NCI-H2227 treated with DMSO at 0.1 percent for 48 hours (cell line): ENCODE measurements at regions not wholly inside any gene's neighbourhood (a gene's known extent, or its start where the extent isn't known, plus 50 kb on each side); places are given as distances from the start of the nearest gene placed in this dataset.
"Not testable (repeated sequence)": the region's sequence is repeated elsewhere in the genome, so short reads cannot be mapped to it uniquely, and the experiment has no call there.

Experiments used
- DNase-seq: peaks from one replicate; lab custom pipeline; 2025; lab: John Stamatoyannopoulos, UW

DNA sequence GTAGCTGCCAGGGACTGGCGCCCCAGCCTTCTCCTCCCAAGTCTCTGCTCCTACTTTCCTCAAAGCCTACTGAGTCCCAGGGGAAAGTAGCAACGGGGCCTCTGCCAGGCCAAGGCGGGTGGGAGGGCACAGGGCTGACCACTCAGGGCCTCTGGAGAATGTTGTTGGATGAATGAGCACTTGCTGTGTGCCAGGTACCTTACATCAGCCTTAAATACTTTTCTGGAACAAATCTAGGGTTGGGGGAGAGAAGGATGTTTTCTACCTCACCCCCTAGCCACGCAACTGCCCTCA lies 119.3 kb upstream of the ZBTB40 start:
- DNase-seq = no peak

DNA sequence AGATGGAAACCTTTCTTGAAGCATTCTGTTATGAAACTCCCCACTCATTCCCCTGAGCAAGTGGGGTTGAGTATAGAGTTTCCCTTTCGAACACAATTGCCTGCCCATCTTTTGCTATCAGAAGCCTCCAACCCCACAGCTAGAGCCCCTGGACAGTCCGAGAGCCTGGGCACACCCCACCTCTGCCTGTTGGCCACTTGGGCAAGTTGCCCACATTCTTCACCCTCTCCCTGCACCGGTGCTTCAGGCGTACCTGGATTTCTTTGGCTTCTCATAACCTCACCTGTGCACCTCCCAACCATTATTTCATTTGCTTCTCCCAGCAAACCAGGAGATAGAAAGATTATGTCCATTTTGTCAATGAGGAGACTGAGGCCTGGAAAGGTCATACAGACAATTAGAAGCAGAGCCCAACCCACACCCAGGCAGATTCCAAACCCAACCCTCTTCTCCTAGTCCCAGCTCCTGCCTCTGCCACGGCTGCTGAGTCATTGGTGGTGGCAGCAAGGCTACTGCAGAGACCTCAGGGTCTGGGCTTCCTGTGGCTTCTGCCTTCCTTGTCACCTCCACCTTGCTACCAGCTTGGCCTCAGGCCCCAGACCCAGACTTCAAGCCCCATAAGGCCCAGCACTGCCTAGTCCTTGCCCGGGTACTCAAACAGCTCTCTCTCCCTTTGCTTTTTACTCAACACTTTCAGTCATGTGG lies 118.7 kb upstream of the ZBTB40 start:
- DNase-seq = no peak

DNA sequence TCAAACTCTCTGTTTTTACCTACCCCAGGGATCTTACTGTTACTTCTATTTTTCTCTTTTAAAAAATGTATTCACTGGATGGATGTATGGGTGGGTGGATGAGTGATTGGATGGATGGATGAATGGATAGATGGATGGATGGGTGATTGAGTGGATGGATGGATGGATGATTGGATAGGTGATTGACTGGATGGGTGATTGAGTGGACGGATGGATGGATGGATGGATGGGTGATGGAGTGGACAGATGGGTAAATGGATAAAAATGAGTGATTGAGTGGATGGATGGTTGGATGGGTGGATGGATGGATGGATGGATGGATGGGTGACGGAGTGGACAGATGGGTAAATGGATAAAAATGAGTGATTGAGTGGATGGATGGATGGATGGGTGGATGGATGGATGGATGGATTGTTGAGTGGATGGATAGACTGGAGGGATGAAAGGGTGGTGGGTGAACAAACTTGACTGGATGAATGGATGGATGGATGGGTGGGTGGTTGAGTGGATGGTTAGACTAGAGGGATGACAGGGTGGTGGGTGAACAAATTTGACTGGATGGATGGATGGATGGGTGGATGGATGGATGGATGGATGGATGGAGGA lies 118.0 kb upstream of the ZBTB40 start:
- no peak for DNase-seq

DNA sequence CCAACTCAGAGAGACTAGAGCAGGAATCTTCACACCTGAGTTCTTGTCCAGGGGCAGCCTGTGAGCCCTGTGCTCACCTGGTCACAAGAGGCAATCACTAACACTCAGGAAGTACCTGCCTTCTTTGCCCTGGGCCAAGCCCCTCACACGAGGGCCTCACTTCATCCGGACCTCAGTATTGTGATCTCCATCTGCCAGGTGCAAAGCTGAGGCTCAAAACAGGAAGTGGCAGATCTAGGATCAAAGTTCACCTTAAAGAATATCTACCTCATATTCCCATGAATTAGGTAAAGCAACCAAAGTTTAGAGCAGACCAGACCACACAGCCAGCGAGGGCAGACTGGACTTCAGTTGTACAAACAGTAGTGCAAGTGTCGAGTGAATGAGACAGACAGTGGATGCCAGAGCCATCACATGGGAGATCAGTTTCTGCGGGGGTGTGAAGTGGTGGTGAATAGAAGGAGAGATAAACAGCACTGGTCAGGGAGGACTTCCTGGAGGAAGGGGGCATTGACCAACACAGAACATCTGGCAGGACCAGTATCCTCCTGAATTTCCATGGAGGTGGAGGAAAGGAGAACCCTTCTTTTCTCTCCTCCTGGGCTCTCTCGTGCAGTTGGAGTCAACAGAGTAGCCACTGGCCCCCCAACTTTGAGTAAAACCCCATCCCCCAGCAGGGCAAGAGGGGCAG lies 116.6 kb upstream of the ZBTB40 start:
- no peak for DNase-seq

DNA sequence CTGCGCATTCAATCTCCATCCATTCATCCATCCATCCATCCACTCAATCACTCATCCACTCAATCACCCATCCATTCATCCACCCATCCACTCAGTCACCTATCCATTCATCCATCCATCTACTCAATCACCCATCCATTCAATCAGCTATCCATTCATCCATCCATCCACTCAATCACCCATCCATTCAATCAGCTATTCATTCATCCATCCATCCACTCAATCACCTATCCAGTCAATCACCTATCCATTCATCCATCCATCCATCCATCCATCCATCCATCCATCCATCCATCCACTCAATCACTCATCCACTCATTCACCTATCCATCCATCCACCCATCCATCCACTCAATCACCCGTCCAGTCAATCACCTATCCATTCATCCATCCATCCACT lies 115.4 kb upstream of the ZBTB40 start:
- DNase-seq = not testable (repeated sequence)

DNA sequence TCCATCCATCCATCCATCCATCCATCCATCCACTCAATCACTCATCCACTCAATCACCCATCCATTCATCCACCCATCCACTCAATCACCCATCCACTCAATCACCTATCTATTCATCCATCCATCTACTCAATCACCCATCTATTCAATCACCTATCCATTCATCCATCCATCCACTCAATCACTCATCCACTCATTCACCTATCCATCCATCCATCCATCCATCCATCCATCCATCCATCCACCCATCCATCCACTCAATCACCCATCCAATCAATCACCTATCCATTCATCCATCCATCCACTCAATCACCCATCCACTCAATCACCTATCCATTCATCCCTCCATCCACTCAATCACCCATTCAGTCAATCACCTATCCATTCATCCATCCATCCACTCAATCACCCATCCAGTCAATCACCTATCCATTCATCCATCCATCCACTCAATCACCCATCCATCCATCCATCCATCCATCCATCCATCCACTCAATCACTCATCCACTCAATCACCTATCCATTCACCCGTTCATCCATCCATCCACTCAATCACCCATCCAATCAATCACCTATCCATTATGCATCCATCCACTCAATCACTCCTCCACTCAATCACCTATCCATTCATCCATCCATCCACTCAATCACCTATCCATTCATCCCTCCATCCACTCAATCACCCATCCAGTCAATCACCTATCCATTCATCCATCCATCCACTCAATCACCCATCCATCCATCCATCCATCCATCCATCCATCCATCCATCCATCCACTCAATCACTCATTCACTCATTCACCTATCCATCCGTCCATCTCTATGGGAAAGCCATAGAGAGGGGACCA lies 114.7 kb upstream of the ZBTB40 start:
- DNase-seq = not testable (repeated sequence)

DNA sequence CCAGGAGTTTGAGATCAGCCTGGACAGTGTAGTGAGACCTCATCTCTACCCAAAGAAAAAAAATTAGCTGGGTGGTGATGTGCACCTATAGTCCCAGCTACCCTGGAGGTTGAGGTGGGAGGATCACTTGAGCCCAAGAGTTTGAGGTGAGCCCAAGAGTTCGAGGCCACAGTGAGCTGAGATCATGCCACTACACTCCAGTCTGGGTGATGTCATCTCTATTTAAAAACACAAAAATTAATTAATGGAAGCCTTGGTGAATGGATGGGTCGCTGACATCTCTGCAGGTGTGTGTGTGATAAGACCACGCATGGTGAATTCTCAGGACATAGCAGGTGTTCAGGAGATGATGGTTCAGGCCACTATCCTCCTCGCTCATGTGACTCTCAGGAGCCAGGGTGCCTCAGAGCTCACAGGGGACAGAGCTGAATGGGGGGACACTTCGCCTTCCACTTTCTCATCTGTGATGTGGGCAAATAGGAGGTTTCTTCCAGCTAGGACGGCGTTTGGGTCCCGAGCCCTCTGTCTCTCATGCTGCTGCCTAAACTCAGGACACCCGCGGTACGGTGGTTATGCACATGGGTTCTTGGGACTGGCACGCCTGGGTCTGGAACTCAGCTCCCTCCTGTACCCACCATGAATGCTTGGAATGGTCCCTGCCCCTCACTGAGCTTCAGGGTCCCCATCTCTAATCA lies 113.4 kb upstream of the ZBTB40 start:
- no peak for DNase-seq

DNA sequence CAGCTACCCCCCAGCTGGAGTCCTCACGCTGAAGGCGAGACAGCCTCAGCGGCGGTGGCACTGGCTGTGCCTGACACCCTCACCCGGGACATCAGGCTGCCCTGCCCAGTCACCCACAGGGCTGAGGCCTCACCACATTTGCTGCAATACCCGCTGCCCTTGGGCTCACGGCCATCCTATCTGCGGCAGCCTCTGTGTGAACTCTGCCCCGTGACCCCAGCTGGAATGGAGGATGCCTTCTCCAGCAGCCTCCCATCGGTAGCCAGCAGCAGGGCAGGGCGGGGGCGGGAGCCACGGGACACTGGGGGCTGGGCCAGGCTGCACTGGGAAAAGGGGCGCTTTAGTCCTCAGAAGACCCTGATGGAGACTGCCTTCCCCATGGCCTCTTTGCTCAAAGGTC lies 112.4 kb upstream of the ZBTB40 start:
- no peak for DNase-seq

DNA sequence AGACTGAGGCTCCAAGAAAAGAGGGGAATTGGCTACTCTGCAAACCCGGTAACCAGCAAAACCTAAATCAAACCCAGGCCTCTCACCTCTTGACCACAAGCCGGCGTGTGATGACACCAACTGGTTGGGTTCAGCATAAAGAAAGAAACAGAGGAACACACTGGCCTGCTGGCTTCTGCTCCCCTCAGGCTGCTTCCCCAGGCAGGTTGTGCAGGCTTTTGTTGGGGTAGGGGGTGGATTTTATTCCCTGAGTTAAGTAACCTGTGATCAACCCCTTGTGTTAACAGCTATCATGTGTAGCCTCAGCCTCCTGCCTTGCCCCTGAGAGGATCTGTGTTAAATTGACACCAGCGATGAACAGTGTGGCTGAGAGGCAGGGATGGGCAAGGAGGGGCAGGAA lies 111.6 kb upstream of the ZBTB40 start:
- DNase-seq = no peak

DNA sequence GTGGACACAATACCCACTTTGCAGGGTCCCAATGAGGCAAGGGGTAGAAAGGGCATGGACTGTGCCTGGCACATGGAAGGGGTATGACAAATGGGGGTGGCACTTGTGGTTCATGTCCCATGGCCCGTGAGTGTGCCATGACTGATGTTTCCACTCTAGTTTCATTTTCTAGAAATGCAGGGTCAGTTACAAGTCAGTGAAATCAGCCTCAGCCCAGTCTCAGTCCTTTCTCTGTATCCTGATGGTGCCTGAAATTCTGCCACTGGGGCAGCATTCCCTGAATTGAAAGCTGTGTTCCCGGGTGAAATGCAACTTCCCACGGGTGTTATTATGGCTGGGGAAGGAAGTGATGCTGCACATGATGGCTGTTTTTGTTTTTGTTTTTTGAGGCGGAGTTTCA lies 110.8 kb upstream of the ZBTB40 start:
- DNase-seq = no peak

DNA sequence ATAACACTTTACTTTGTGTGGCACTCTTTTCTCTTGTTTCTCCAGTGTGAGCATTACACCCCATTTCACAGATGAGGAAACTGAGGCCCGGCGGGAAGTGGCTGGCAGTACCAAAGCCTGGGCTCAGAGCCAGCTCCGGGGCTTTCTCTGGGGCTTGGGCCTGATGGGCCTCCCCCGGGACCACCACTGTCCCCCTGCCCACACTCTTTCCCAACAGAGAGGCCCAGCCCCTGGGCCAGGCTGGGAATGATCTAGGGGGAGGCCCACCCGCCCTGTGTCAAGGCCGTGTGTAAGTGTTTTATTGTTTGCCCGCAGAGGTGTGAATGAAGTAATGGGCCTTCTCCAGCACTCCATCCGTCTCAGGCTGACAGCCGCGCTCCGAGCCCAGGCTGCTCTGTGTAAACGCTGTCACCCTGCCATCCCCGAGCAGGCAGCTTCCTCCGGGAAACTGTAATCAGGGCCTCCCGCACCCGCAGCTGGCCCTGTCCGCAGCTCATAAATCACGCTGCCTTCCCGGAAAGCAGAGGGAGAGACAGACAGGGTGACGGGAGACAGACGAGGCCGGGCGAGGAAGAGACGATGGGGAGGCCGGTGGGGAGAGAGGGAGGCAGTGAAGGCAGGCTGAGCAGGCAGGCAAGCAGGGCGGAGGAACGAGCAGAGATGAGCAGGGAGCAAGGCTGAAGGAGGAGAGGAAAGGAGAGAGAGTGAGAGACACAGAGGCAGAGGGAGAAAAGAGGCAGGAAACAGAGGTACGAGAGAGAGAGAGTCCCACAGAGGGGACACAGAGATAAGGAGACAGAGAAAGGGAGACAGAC lies 109.7 kb upstream of the ZBTB40 start:
- peak; percentile 61 for DNase-seq

DNA sequence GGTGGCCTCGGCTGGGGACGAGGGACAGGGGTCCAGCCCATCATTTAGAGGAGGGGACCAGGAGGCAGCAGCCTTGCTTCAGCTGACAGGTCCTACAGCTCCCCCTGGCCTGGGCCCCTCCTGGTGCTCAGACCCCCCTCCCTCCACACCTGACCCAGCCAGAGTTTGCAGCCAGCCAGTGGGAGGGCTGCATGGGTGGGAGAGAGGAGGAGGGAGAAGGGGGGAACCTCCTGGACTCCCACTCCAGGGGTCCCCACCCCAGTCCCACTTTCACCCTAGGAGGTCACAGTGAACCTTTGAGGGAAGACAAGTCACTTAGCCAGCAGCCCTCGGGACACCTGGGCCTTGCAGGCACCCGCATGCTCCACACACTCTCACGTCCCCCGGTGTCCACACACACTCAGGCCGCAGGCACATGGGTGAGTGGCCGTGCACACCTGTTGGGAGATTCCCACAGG lies 108.9 kb upstream of the ZBTB40 start:
- DNase-seq = no peak

DNA sequence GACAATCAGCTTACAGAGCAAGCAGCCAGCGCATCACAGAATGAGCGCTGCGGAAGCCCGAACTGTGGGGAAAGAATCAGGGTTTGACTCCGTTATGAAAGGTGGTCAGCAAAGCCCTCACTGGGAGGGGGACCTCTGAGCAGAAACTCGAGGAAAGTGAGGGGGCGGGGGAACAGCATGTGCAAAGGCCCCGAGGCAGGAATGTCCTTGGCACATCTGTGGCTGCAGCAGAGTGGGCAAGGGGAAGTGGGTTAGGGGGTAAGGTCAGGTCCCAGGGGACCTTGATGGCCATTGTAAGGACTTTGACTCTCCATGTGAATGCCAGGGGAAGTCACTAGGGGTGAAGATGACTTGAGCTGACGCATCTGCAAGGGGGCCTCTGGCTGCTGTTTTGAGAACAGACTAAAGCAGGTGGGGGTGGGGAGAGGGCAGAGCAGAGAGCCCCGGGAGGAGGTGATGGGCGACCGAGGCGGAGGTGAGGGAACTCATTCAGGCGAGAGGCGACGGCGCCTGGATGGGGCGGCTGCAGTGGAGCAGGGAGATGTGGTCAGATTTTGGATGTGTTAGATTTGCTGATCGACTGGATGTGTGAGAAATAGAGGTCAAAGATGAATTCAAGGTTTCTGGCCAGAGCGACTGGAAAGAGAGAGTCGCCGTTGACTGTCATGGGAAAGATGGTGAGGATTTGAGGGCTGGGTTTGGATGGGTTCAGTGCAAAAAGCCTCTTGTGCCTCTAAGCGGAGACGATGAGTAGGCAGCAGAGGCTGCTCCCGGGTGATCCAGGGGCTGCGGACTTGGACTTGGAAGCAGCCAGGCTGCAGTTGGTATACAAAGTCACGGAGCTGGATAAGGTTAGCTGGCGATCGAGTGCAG lies 108.0 kb upstream of the ZBTB40 start:
- no peak for DNase-seq

DNA sequence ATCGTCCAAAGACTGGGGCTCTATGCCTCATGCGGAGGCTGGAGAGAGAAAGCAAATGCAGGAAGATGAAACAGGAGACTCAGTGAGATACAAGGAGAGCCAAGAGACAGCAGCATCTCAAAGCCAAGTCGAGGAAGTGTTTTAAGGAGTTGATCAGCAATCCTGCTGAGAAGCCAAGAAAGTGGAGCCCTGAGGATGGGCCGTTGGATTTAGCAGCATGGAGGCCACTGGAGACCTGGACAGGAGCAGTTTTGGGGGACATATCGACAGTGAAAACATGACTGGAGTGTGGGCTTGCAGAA lies 107.4 kb upstream of the ZBTB40 start:
- no peak for DNase-seq

DNA sequence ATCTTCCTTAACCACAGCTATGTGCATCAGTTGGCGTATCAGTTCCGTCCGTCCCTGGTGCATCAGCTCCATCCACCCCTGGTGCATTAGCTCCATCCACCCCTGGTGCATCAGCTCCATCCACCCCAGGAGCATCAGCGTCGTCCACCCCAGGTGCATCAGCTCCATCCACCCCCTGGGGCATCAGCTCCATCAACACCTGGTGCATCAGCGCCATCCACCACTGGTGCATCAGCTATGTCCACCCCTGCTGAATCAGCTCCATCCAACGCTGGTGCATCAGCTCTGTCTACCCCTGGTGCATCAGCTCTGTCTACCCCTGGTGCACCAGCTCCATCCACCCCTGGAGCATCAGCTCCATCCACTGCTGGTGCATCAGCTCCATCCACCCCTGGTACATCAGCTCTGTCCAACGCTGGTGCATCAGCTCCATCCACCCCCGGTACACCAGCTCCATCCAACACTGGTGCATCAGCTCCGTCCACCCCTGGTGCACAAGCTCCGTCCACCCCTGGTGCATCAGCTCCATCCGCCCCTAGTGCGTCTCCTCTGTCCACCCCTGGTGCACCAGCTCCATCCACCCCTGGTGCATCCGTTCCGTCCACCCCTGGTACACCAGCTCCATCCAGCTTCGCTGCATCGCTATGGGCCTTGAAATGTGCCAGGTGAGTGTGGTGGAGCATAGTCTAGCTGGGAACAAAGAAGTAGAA lies 106.6 kb upstream of the ZBTB40 start:
- no peak for DNase-seq

DNA sequence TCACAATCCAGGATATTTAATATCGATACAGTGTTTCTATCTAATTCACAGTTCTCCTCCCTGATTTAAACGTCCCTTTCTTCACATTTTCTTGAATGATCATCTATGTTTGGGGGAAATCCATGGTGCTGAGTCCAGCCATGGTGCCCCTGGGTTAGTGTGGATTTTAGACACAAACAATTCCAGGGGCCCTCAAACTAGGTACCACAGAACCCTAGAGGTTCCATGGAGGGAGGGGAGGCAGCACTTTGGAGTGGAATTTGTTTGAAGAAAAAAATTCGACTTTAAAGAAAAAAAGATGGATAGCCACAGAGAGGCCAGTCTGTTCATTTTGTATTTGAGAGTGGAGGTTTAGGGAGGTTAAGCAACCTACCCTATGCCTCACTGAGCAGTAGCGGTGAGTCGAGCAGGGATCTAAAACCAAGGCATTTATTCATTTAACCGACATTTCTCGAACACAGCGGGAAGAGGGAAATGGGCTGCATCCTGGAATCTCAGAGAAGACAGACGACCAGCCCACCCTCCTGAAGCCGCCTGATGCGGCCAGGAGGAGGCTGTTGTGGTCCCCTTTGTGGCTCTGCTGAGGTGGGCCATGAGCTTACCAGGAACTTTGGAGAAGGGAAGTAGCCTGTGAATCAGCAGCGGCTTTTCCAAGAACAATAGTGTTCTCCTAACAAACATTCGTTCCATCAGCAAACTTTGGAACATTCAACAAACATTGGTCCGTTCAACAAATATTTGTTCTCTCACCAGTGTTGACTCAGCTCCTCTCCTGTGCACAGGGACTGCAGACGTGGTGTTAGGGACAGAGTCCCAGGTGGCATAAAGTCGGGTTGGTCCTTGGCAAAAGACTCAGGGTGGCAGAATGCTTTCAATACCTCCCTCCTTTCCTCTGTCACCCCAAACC lies 103.5 kb upstream of the ZBTB40 start:
- no peak for DNase-seq

DNA sequence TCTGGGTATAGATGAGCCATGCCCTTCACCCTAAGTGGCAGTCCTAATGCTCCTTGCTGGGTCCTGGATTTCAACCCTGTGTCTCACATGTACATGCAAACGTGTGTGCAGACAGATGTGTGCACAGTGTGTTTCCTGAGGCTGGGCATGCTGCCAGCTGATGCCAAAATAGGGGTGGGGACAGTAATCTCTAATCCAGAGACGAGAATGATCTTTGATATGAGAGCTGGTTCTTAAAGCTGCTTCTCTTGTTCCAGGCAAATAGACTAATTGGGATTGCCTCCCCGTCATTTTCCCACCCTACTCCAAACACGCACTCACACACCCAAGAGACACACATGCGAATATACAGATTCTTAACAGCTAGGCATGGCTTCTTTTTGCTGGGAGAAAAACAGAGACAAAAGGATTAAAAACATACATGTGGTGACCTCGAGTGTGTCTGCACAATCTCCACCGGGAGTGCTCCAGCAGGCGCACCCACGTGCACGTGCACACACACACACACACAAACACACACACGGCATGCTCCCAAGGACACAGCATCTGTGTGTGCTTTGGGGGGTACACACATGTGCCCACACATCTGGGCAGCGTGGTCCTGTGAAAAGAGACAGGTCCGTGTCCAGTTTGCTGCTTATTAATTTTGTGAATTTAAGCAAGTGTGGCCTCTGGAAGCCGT lies 102.1 kb upstream of the ZBTB40 start:
- DNase-seq = peak; percentile 65
